GM21390 (cell line): ENCODE measurements at regions not wholly inside any gene's neighbourhood (a gene's known extent, or its start where the extent isn't known, plus 50 kb on each side); places are given as distances from the start of the nearest gene placed in this dataset.

Source experiments
- ATAC-seq: cut with Tn5 transposase; IDR thresholded peaks from one replicate; pipeline ENCODE4 v1.9.1; 2021; ENCODE audit not compliant: unreplicated experiment

DNA sequence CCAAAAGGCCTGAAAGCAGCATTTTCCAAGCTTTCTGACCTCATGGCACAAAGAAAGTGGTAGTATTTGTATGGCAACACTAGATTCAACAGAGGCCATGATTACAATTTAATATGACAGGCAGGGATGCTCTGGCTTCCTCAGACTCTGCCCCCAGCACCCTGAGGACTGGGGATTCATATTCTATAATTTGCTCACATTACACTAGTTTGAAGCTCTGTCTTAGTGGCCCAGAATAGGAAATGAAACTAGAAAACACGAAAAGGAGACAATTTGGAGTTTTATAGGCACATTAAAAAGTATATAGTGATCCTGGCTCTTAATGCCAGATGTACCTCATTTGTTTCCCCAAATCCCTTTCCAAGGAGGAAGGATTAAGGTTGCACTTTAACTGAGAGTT is 173.0 kb upstream of the STK17B start:
- ATAC-seq, result no peak

GRCh38 chr2:196353717-196354116 is 182.3 kb upstream of the STK17B start:
- ATAC-seq, result no peak

DNA sequence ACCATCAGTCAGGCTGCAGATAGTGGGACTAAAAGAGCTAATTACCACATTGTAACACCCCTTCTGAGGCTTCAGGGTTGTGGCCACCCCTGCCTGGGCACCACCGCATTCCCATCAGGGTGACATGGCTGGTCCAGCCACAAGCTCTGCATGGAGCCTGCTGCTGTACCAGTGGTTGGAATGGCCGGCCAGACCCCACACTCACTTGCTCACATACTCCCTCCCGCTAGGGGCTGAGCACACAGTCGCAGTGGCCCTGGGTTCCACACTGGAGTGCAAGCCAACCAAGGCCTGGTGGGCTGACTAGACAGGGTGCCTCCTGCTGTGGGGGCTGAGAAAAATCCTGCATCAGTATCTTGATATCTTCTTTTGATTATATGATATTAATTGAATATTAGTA is 182.8 kb upstream of the STK17B start:
- no peak for ATAC-seq

- no peak for ATAC-seq
Observed at GRCh38 chr2:196356332-196356731, 185.0 kb upstream of the STK17B start.

DNA sequence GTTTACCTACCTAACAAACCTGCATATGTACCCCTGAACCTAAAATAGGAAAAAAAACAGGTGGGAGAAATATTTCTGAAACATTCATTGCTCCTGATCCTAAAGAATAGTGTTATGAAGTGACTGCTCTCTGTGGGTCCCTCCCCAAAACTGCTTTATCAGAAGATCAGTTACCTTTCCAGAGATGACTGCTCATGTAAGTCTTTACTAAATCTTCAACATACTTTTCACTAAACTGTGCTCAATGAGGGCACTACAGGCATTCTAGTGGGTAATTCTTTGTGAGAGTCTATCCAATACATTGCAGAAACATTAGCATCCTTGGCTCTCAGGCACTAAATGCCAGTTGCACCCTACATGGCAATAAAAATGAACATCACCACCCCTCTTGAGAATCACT is 189.3 kb upstream of the STK17B start:
- no peak for ATAC-seq

DNA sequence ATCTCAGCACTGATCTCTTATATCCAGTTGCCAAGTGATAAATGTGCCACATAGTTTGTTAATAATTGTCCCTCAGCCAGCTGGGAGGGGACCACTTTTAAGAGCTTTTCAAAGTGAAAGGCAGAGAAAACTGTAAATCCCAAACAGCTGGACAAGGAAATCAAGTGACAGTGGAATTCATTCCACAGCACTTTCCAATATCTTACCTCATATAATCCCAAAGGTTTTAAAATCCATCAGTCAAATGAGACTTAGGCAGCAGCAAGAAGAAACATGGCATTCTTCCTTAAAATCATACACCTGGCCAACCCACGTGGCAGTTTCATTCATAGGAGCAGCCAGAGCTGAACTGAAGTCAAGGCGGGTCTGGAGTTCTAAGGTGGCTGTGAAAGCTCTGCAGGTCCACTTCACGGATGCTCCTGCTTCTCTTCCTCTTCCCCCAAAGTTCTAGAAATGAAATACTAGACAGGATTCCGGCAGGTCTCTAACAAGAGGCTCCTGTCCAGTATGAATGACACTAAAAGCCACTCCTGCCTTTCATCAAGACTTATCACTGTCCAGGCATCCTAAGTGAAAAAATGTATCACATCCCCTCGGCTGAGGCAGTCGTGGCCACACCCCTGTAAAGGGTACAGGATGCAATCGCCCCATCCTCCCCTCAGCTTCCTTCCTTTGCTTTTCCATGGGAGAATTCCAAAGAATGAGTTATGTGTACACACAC is 190.4 kb upstream of the STK17B start:
- no peak for ATAC-seq

DNA sequence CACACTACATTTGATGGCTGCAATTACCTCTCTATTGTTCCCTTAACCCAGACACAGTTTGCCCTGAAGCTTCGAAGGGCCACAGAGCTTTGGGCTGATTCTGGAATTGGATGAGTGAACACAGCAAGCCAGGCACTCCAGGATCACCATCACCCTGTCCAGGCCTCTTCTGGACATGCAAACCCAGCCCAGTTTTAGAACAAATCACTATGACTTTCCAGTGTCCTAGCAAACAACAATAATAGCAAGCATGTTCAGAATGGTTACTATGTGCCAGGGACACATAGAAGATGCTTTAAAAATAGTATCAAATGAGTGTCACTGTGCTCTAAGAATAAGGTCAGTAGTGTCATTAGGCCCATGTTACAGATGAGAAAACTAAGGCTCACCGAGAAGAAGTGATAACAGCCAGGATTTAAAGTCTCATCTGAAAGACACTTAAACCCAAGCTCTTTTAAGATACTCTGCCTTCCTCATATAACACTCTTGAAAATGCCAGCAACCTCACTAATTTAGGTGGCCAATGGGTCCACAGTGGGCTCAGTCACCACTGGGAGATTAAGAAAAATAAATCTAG is 191.7 kb upstream of the STK17B start:
- no peak for ATAC-seq

- ATAC-seq, result no peak
Observed at GRCh38 chr2:196365145-196365544, 193.8 kb upstream of the STK17B start.

DNA sequence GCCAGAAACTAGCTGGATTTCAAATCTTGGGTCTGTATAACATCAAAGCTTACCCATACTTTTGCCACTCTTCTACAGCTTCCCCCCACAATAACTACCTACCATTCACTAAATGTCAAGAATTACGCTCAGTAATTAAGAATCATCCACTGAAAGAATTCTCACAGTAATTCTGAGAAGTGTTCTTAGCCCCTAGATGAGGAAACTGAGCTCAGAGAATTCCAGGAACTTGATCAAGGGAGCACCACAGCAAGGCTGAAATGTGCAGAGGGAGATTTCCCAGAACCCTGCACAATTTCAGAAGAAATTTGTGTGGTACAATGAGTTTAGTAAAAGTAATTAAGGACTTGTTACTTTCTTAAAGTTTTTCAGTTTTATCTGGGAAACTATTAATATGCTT is 194.5 kb upstream of the STK17B start:
- no peak for ATAC-seq

GRCh38 chr2:196367633-196368032 is 196.3 kb upstream of the STK17B start:
- no peak for ATAC-seq

- ATAC-seq, result no peak
Observed at GRCh38 chr2:196368546-196369225, 197.3 kb upstream of the STK17B start.

DNA sequence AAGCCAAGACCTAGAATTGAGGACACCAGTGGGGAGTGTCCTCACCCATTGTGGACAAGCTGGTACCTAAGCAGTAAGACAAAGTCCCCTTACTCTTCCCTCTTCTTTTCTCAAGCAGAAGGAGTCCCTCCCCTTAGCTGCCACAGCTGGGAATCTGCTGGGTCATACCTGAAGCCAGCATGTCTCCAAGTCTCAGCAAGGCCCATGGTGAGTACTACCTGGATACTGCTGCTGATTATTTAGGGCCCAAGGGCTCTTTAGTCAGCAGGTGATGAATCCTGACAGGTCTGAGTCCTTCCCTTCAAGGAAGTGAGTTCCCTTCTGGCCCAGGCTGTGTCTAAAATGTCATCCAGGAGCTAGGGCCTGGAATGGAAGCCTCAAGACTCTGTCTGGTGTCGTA is 198.6 kb upstream of the STK17B start:
- no peak for ATAC-seq

- no peak for ATAC-seq
Observed at GRCh38 chr2:196370381-196370780, 199.0 kb upstream of the STK17B start.

- no peak for ATAC-seq
Observed at GRCh38 chr2:196372276-196372809, 201.0 kb upstream of the STK17B start.

- ATAC-seq, result no peak
Observed at GRCh38 chr2:196372811-196373664, 201.7 kb upstream of the STK17B start.

DNA sequence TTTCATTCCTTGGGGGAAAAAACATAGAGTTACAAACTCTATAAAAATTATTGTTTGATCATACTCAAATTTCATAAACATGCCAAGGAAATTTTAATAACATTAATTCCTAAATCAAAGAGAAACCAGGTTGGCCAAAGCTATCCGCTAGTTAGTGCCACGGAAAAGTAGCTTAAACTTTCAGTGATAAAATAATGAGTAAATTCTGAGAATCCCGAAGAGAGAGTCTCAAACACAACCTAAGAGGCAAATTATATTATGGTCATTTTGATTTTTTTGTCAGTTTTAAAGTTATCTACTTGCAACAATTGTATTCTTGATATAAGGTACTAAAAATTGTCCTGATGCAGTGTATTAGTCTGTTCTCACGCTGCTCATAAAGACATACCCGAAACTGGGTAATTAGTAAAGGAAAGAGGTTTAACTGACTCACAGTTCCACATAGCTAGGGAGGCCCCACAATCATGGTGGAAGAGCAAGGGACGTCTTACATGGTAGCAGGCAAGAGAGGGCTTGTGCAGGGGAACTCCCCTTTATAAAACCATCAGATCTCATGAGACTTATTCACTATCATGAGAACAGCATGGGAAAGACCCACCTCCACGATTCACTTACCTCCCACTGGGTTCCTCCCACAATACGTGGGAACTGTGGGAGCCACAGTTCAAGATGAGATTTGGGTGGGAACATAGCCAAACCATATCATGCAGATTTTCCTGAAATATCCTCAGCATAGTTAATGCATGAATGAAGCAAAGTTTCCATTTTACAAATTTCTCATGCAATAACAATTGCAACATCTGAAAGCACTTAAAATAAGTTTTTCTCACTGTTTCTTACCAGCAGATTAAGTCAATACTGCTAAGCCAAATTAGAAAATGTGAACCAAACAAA is 205.9 kb upstream of the STK17B start:
- ATAC-seq, result peak; percentile 59

DNA sequence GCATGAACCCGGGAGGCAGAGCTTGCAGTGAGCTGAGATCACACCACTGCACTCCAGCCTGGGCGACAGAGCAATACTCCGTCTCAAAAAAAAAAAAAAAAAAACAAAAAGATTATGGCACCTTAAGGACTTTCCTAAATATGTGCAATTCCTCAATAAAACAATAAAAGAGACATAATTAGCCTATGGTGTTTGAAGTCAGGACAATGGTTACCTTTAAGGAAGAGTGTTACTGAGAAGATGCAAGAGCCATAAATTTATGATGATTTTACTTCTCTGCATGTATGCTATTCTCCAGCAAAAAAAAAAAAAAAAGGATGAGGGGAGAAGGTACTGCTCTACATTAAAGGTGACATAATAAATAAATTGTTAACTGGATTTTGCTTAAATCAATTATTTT is 208.2 kb upstream of the STK17B start:
- no peak for ATAC-seq

DNA sequence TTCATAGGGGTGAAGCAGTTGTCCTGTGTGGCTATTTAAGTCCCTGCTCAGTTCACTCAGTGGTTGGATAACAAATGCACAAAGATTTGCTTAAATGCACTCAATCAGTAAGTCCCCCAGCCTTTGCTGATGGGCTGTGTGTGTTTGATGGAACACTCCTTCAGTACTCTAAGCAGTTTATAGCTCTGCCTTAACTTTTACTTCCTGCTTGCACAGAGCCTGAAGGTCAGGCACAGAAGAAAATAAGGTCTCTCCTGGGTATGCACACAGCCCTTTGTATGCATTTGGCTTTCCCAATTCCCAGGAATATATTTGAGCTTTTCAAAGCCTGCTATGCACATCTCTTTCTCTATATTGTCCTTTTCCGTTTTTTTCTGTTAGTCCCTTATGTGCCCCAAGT is 208.7 kb upstream of the STK17B start:
- ATAC-seq, result no peak

DNA sequence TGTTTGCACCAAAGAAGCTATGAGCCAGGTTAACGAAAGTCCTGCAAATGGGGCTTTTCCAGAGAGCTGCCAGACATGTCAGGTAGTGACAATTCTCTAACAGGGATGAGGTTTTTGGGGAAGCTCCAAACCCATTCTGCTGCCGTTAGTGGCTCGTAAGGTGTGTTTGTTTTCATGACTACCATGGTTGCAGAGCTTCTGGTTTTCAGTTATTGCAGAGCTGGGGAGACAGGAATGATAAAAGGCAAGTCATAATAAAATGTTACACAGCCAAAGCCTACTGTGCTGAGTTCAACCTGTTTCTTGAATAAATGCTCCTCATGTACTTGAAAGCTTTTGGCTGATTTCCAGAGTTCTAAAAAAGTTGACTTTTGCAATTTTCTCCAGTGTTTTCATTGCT is 209.2 kb upstream of the STK17B start:
- ATAC-seq, result no peak

DNA sequence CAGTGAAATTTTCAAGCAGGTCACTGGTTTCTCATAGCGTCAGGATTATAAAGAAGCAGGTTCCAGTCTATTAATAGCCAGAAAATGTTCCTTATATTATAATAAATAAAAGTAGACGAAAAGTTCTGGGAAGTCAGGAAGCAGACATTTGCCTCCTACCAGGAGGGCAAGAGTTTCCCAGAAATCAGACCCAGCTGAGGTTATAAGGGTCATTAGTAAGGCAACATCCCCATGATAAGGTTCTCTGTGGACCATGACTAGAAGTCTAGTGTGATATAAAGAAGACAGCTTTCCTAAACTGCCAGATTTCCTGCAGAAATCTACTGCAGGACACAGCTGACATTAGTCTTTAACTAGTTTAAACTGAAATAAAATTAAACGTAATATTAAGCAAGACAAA is 210.1 kb upstream of the STK17B start:
- ATAC-seq, result no peak
